Fibroblast of the aortic adventitia (primary cell): ENCODE measurements at regions not wholly inside any gene's neighbourhood (a gene's known extent, or its start where the extent isn't known, plus 50 kb on each side); places are given as distances from the start of the nearest gene placed in this dataset.

ENCODE experiments used
- DNase-seq: peaks from one replicate; pipeline ENCODE4 v3.0.0-alpha.2; 2010; ENCODE audit warnings: low read depth
- H3K4me3 ChIP-seq: 2 replicates; pipeline ENCODE4 v1.5.1; 2011; ENCODE audit warnings: low read depth, mild to moderate bottlenecking, control low read depth, low read length, moderate library complexity
- TF ChIP-seq, protein P1 (sequence below): IDR thresholded peaks from 2 replicates; pipeline ENCODE4 v1.5.1; 2011; ENCODE audit warnings: mild to moderate bottlenecking, low read length, control low read depth, inconsistent platforms; ENCODE audit not compliant: insufficient read depth

DNA sequence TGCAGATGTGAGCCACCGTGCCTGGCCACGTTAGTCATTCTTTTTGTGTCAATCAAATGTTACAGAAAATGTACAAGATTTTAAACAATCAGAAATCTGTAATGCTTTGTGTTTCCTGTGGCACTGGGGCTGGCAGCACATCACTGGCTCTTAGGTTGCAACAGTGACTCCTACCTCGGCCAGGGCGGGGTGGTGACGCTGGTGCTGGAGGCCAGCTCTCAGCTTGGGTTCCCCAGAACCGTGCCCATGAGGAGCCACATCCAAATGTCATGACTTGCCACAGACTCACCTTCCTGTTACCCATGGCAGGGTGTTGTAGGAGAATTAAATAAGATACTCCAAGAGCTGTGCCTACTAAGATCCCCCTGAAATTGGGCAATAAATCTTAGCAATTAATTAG is 161.7 kb downstream of the TEX29 start:
- DNase-seq = no peak
- no peak overlapping the region for H3K4me3 ChIP-seq
- TF ChIP-seq, protein P1, sequence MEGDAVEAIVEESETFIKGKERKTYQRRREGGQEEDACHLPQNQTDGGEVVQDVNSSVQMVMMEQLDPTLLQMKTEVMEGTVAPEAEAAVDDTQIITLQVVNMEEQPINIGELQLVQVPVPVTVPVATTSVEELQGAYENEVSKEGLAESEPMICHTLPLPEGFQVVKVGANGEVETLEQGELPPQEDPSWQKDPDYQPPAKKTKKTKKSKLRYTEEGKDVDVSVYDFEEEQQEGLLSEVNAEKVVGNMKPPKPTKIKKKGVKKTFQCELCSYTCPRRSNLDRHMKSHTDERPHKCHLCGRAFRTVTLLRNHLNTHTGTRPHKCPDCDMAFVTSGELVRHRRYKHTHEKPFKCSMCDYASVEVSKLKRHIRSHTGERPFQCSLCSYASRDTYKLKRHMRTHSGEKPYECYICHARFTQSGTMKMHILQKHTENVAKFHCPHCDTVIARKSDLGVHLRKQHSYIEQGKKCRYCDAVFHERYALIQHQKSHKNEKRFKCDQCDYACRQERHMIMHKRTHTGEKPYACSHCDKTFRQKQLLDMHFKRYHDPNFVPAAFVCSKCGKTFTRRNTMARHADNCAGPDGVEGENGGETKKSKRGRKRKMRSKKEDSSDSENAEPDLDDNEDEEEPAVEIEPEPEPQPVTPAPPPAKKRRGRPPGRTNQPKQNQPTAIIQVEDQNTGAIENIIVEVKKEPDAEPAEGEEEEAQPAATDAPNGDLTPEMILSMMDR = no peak

DNA sequence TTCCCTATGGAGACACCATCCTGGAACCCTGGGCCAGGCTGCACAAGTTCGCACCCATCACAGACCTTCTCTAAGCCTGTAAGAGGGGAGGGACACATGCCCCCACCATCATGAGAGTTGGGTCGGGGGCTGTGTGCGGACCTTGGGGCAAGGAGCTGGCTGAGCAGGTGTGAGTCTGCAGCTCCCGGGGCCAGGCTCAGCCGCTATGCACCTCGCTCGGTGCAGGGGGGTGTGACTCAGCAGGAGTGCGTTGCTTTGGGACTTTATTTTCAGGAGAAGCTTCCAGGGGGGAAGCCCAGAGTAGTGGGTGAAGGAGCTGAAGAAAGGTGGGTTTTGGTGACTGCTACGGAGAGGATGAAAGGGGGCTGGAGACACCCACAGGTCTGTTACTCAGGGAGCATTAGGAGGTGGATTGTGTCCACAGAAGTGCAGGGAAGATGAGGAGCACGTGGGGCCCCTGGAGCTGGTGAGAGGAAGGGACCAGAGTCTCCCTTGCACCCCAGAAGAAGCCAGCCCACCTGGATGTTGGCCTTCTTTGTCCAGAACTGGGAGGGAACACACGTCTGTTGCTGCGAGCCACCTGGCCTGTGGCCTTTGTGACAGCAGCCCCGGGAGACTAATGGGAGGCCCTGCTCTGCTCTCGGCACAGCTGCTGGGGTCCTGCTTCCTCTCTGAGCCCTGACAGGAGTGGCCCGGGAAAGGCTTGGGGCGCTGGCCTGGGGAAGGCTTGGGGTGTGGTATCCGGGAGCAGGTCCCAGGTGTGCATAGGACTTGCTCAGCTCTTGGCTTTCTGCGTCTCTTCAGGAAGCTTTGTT is 162.6 kb downstream of the TEX29 start:
- H3K4me3 ChIP-seq = no peak overlapping the region
- TF ChIP-seq, protein P1 = no peak
- DNase-seq = no peak

DNA sequence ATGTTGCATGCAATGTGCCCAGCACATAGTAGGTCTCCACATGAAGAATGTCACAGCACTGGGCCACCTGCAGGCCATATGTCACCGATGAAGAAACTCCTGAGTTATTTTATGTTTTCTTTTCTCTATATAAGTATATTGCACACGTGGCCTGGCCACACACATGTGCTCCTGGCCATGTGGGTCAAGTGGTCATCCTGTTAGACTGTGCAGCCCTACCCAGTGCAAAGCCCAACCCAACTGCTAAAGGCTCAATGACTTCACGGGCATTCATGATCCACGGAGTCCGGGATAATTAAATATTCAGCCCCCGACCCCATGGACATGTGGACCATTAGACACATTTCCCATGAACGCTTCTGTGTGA is 163.2 kb downstream of the TEX29 start:
- no peak for DNase-seq
- TF ChIP-seq, protein P1 = no peak
- H3K4me3 ChIP-seq = no peak overlapping the region

DNA sequence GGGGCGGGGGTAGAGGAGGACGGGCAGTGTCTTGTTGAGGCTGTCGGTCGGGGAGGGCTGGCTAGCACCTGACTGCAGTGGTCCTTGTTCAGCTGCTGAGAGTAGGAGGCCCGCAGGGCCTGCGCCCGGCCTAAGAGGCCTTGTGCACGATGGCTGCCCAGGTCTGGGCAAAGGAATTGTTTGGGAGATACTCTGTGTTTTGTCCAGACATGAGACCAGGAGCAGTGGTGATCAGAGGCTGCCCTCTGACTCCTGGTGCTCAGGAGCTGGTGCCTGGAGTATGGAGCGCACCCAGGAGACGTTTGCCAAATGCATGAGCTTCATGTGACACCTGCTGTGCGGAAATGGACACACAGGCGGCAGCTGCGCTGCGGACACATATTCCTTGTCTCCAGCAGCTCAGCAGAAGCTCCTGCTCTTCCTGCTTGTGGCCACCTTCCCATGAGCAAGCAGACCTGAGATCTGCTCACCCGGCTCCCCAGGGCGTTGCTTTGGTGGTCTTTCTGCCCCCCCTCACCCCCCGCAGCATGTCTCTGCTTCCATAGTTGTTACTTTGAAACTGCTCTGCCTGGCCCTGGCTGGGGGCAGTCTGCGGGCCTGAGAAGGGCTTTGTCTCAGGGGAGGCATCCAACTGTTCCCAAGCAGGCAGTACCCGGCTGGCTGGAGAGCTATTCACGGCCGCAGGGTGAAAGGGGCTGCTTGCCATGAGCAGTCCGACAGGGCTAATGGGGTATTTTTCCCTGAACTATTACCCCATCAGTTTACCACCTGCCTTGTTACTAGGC is 163.9 kb downstream of the TEX29 start:
- DNase-seq = no peak
- TF ChIP-seq, protein P1 = no peak
- no peak overlapping the region for H3K4me3 ChIP-seq

DNA sequence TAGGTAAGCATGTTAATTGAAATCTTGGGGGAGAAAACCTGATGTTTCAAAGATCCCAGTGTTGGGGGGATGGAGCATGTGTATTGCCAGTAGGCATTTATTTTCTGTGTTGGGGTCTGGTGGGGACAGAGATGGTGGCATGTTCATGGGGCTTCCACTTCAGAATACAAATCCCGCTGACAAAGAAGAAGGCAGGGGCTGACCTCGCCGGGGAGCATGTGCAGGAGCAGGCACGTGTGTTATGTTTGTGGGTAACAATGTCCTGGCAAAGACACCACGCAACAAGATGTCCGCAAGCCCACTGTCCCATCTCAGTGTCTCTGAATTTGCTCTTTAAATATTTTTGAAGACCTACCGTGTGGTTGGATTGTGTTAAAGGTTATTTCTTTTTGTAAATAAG is 164.5 kb downstream of the TEX29 start:
- H3K4me3 ChIP-seq = no peak overlapping the region
- no peak for DNase-seq
- TF ChIP-seq, protein P1 = no peak

DNA sequence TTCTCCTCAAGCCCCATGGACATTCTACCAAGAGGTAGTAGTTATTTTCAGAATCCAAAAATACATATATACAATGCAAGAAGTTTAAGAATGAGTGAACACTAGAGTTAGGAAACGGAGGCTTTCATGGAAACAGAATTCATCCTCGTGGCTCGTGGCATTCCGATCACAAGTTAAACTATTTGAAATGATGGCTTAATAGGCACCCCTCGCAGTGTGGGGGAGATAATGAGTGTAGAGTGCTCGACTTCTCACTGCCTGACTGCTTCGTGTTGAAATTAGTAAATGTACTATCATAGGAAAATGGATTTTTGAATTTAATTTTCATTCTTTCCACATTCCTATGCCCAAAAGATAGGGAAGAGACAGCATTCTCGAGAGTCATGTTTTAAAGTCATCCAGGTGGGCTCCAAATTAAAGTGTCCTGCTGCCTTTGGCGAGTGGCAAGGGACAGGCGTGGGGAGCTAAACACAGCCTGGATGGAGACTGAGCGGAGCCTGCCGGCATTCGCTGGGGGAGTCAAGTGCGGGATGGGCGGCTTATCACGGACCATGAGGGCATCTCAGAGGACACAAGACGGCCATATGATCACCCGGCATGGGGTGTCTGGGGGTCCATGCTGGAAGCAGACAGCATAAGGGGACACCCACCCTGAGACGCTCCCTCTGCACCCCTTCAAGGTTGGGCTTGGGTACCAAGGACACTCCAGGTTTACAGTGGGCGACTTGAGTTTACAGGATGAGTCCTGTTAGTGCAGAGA is 165.2 kb downstream of the TEX29 start:
- no peak overlapping the region for H3K4me3 ChIP-seq
- TF ChIP-seq, protein P1 = no peak
- DNase-seq = no peak
